Calu3 (cell line): ENCODE measurements at regions not wholly inside any gene's neighbourhood (a gene's known extent, or its start where the extent isn't known, plus 50 kb on each side); places are given as distances from the start of the nearest gene placed in this dataset.

Experiments
- BruUV-seq: library from RNA; stranded (reverse); fragments of 400-500 nt; replicated peaks from 2 replicates; lab custom pipeline; 2021; lab: Mats Ljungman, UMichigan
- CTCF ChIA-PET: fragments of 300-600 bp; sonication (Branson Sonifier 250); formaldehyde crosslinking; loops from one replicate; lab custom pipeline; 2022; ENCODE audit warnings: antibody characterized with exemption; lab: Charles Lee
- DNase-seq: peaks from one replicate; pipeline ENCODE4 v3.0.0; 2022
- H3K27ac Mint-ChIP-seq: one replicate; pipeline ENCODE4 v1.8.0; 2022; ENCODE audit warnings: mixed read lengths; ENCODE audit not compliant: unreplicated experiment
- H3K27me3 Mint-ChIP-seq: one replicate; pipeline ENCODE4 v1.8.0; 2022; ENCODE audit warnings: mixed read lengths; ENCODE audit not compliant: unreplicated experiment
- H3K36me3 Mint-ChIP-seq: one replicate; pipeline ENCODE4 v1.8.0; 2022; ENCODE audit warnings: mild to moderate bottlenecking, moderate library complexity, mixed read lengths; ENCODE audit not compliant: insufficient read depth, unreplicated experiment
- H3K4me1 Mint-ChIP-seq: one replicate; pipeline ENCODE4 v1.8.0; 2022; ENCODE audit warnings: mild to moderate bottlenecking, low read depth, mixed read lengths; ENCODE audit not compliant: unreplicated experiment
- H3K4me3 Mint-ChIP-seq: one replicate; pipeline ENCODE4 v1.8.0; 2022; ENCODE audit warnings: mild to moderate bottlenecking, low read depth, moderate library complexity, mixed read lengths; ENCODE audit not compliant: unreplicated experiment
- H3K9me3 Mint-ChIP-seq: one replicate; pipeline ENCODE4 v1.8.0; 2022; ENCODE audit warnings: low read depth, mixed read lengths; ENCODE audit not compliant: unreplicated experiment
- CTCF ChIP-seq: fragments of 200-600 bp; IDR thresholded peaks from one replicate; pipeline ENCODE4 v1.8.0; 2022; ENCODE audit warnings: antibody characterized with exemption; ENCODE audit not compliant: unreplicated experiment
- intact Hi-C: fragments of 100-400 bp; cut with micrococcal nuclease; formaldehyde crosslinking; loops from one replicate; pipeline ENCODE4 v1.10.0; 2022; ENCODE audit not compliant: unreplicated experiment

- no peak overlapping the region for H3K4me3 Mint-ChIP-seq
- H3K27ac Mint-ChIP-seq = no peak overlapping the region
- DNase-seq = no peak
- CTCF ChIA-PET = no interaction called here
- H3K9me3 Mint-ChIP-seq = peaks cover 4% of the 10 kb centered on the region
- no peak for TF ChIP-seq CTCF
- intact Hi-C loops = no loop called here
- H3K36me3 Mint-ChIP-seq = no peaks in the 10 kb centered on the region
- H3K4me1 Mint-ChIP-seq = no peaks in the 10 kb centered on the region
- BruUV-seq = no TSS peak
- peaks cover 34% of the 10 kb centered on the region for H3K27me3 Mint-ChIP-seq
Observed at GRCh38 chr3:182668974-182669373, 124.3 kb upstream of the ATP11B start.

GRCh38 chr3:182671541-182671940 lies 121.8 kb upstream of the ATP11B start:
- no peak for TF ChIP-seq CTCF
- no TSS peak for BruUV-seq

GRCh38 chr3:182671942-182672341 lies 121.4 kb upstream of the ATP11B start:
- Mint-ChIP-seq H3K27me3 (peaks cover 34% of the 10 kb centered on the region), H3K36me3 (no peaks in the 10 kb centered on the region), H3K4me1 (no peaks in the 10 kb centered on the region), H3K27ac (no peak overlapping the region), H3K9me3 (peaks cover 4% of the 10 kb centered on the region), H3K4me3 (no peak overlapping the region)
- intact Hi-C loops = no loop called here
- BruUV-seq = no TSS peak
- CTCF ChIA-PET = no interaction called here
- DNase-seq = no peak
- TF ChIP-seq CTCF = no peak

More at GRCh38 chr3:182671541-182671940, 121.8 kb upstream of the ATP11B start:
- H3K9me3 Mint-ChIP-seq = peaks cover 4% of the 10 kb centered on the region
- intact Hi-C loops = no loop called here
- CTCF ChIA-PET = interaction anchor here (0.7 kb wide), 1 partner anchor 1006 kb away, joined by 4 read pairs; no protein-coding TSS in a partner anchor
- no peaks in the 10 kb centered on the region for H3K4me1 Mint-ChIP-seq
- peaks cover 34% of the 10 kb centered on the region for H3K27me3 Mint-ChIP-seq
- DNase-seq = no peak
- no peak overlapping the region for H3K27ac Mint-ChIP-seq
- H3K36me3 Mint-ChIP-seq = no peaks in the 10 kb centered on the region
- no peak overlapping the region for H3K4me3 Mint-ChIP-seq

DNA sequence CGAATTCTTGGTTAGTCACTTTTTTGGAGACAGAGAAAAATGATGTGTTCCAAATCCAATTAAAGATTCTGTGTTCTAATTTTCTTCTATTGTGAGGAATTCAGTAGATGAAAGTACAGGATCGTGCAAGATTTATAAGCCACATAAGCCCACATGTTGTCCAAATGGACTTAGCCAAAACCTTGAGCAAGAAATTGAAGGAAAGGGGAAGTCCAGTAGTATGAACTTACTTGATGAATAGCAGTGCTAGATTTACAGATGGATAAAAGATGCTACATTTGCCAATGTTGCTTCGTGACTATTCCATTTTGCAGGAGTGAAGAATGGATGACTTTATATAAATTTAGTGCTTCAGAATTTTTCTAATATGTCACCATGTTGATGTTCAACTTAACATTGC lies 120.0 kb upstream of the ATP11B start:
- H3K4me3 Mint-ChIP-seq = no peak overlapping the region
- peaks cover 4% of the 10 kb centered on the region for H3K9me3 Mint-ChIP-seq
- intact Hi-C loops = no loop called here
- CTCF ChIA-PET = no interaction called here
- TF ChIP-seq CTCF = no peak
- H3K27me3 Mint-ChIP-seq = peaks cover 34% of the 10 kb centered on the region
- no peak overlapping the region for H3K27ac Mint-ChIP-seq
- no peaks in the 10 kb centered on the region for H3K4me1 Mint-ChIP-seq
- no TSS peak for BruUV-seq
- DNase-seq = no peak
- no peaks in the 10 kb centered on the region for H3K36me3 Mint-ChIP-seq
